ENCODE measurements at regions not wholly inside any gene's neighbourhood (a gene's known extent, or its start where the extent isn't known, plus 50 kb on each side); places are given as distances from the start of the nearest gene placed in this dataset.

DNA sequence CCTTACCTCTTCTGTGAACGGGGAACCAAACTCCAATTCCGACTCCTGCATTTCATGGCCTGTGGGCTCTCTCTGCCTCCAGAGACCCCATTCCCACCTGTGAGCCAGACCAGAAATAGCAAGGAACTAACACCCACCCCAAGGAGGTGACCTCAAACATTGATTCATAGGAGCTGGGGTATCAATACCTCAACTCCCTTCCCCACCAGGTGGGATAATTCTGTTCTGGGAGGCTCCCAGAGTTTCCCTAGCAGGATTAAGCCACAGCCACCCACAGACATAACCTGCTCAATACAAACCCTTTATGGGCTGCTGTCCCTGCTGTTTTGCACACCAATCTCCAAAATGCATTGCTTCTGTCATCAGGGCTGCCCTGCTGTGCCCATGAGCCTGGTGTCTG is 59.6 kb upstream of the FOXF1 start:
- no peak overlapping the region for H3K4me3 ChIP-seq (ENCODE audit: insufficient read depth, low read depth, low read length, poor library complexity, severe bottlenecking)
- H3K27me3 ChIP-seq (replicated peaks; ENCODE audit: control insufficient read depth, insufficient read depth, low read length, poor library complexity, severe bottlenecking): no peaks in the 10 kb centered on the region
- H3K36me3 ChIP-seq (ENCODE audit: control insufficient read depth, insufficient read depth, low read length): no peaks in the 10 kb centered on the region
- no peaks in the 10 kb centered on the region for H3K9me3 ChIP-seq (ENCODE audit: control insufficient read depth, low read length)
- no peaks in the 10 kb centered on the region for H3K4me1 ChIP-seq (ENCODE audit: control insufficient read depth, insufficient read depth, low read length, poor library complexity, severe bottlenecking)
- no peak for DNase-seq
- no peak overlapping the region for H3K27ac ChIP-seq (ENCODE audit: insufficient read depth, low read length, poor library complexity, severe bottlenecking)

- Histone ChIP-seq H3K4me3 (ENCODE audit: insufficient read depth, low read depth, low read length, poor library complexity, severe bottlenecking) (no peak overlapping the region), H3K27me3 (replicated peaks; ENCODE audit: control insufficient read depth, insufficient read depth, low read length, poor library complexity, severe bottlenecking) (no peaks in the 10 kb centered on the region), H3K4me1 (ENCODE audit: control insufficient read depth, insufficient read depth, low read length, poor library complexity, severe bottlenecking) (no peaks in the 10 kb centered on the region), H3K9me3 (ENCODE audit: control insufficient read depth, low read length) (no peaks in the 10 kb centered on the region), H3K36me3 (ENCODE audit: control insufficient read depth, insufficient read depth, low read length) (no peaks in the 10 kb centered on the region), H3K27ac (ENCODE audit: insufficient read depth, low read length, poor library complexity, severe bottlenecking) (no peak overlapping the region)
- no peak for DNase-seq
Observed at GRCh38 chr16:86452451-86452850, 57.9 kb upstream of the FOXF1 start.

DNA sequence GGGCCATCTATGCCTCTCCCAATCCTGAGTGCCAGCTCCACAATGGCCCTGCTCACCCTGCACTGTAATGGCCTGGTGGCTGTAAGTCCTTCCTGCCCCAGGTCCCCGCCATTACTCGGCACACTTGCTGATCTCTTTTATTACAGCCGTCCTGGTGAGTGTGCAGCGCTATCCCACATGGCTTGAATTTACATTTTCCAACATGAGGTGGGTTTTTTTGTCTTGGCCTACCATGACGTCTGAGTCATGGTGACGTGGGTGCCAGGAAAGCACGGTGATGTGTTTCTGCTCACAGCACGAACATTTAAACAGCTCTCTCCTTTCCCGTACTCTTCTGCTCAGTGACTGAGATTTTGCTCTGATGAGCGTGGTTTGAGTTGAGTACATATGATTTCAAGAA is 55.2 kb upstream of the FOXF1 start:
- no peak for DNase-seq
- no peaks in the 10 kb centered on the region for H3K36me3 ChIP-seq (ENCODE audit: control insufficient read depth, insufficient read depth, low read length)
- no peak overlapping the region for H3K27ac ChIP-seq (ENCODE audit: insufficient read depth, low read length, poor library complexity, severe bottlenecking)
- H3K4me3 ChIP-seq (ENCODE audit: insufficient read depth, low read depth, low read length, poor library complexity, severe bottlenecking): no peak overlapping the region
- no peaks in the 10 kb centered on the region for H3K27me3 ChIP-seq (replicated peaks; ENCODE audit: control insufficient read depth, insufficient read depth, low read length, poor library complexity, severe bottlenecking)
- no peaks in the 10 kb centered on the region for H3K9me3 ChIP-seq (ENCODE audit: control insufficient read depth, low read length)
- H3K4me1 ChIP-seq (ENCODE audit: control insufficient read depth, insufficient read depth, low read length, poor library complexity, severe bottlenecking): no peaks in the 10 kb centered on the region

DNA sequence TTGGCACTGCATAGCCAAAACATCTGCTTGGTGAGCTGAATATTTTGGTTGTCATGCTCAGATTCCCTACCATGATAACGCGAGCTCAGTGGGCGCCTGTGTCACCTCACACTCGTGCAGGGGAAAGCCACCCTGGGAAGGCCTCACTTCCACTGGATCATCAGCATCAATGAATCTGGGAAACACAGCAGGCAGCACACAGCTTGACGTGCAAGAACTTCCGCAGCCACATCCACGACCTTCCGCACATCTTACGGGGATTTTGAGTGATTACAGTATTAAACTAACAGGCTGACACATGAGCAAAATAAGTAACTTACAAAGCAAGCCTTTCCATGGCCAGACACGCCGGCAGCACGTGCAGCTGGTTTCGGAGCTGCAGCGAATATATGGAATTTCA is 54.7 kb upstream of the FOXF1 start:
- Histone ChIP-seq H3K27ac (ENCODE audit: insufficient read depth, low read length, poor library complexity, severe bottlenecking) (no peak overlapping the region), H3K4me1 (ENCODE audit: control insufficient read depth, insufficient read depth, low read length, poor library complexity, severe bottlenecking) (no peaks in the 10 kb centered on the region), H3K27me3 (replicated peaks; ENCODE audit: control insufficient read depth, insufficient read depth, low read length, poor library complexity, severe bottlenecking) (no peaks in the 10 kb centered on the region), H3K36me3 (ENCODE audit: control insufficient read depth, insufficient read depth, low read length) (no peaks in the 10 kb centered on the region), H3K9me3 (ENCODE audit: control insufficient read depth, low read length) (no peaks in the 10 kb centered on the region), H3K4me3 (ENCODE audit: insufficient read depth, low read depth, low read length, poor library complexity, severe bottlenecking) (no peak overlapping the region)
- no peak for DNase-seq

- Histone ChIP-seq H3K4me1 (ENCODE audit: control insufficient read depth, insufficient read depth, low read length, poor library complexity, severe bottlenecking) (no peaks in the 10 kb centered on the region), H3K9me3 (ENCODE audit: control insufficient read depth, low read length) (no peaks in the 10 kb centered on the region), H3K36me3 (ENCODE audit: control insufficient read depth, insufficient read depth, low read length) (no peaks in the 10 kb centered on the region), H3K4me3 (ENCODE audit: insufficient read depth, low read depth, low read length, poor library complexity, severe bottlenecking) (no peak overlapping the region), H3K27me3 (replicated peaks; ENCODE audit: control insufficient read depth, insufficient read depth, low read length, poor library complexity, severe bottlenecking) (no peaks in the 10 kb centered on the region), H3K27ac (ENCODE audit: insufficient read depth, low read length, poor library complexity, severe bottlenecking) (no peak overlapping the region)
- DNase-seq: no peak
Observed at GRCh38 chr16:86457501-86458148, 52.7 kb upstream of the FOXF1 start.

DNA sequence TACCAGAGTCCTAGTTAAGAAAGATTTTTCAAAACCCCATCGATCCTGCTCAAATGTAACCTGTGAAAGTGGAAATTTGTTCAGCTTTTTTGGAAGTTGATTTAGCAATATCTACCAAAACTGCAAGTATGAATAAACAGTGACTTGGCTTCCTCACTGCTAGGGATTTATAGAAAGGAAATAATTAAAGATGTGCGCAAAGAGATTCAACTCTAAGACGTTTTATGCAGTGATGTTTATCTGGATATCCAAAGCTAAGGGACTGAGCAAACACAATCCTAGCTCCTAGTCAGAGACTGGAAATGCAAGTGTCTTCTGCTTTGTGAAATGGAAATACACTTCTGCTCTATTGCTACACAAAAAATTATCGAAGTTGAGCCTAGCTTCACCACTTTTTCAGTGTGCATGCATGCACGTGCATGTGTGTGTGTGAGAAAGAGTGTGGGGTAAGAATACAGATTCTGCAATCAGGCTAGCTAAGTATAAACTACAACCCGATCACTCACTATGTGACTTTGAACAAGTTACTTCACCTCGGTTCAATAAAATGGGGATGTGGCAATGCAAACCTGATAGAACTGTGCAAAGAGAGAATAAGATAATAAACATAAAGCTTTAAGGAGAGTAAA is 52.1 kb upstream of the FOXF1 start:
- no peak for DNase-seq
- no peak overlapping the region for H3K27ac ChIP-seq (ENCODE audit: insufficient read depth, low read length, poor library complexity, severe bottlenecking)
- no peaks in the 10 kb centered on the region for H3K36me3 ChIP-seq (ENCODE audit: control insufficient read depth, insufficient read depth, low read length)
- no peak overlapping the region for H3K4me3 ChIP-seq (ENCODE audit: insufficient read depth, low read depth, low read length, poor library complexity, severe bottlenecking)
- no peaks in the 10 kb centered on the region for H3K9me3 ChIP-seq (ENCODE audit: control insufficient read depth, low read length)
- no peaks in the 10 kb centered on the region for H3K27me3 ChIP-seq (replicated peaks; ENCODE audit: control insufficient read depth, insufficient read depth, low read length, poor library complexity, severe bottlenecking)
- H3K4me1 ChIP-seq (ENCODE audit: control insufficient read depth, insufficient read depth, low read length, poor library complexity, severe bottlenecking): no peaks in the 10 kb centered on the region

GRCh38 chr16:86459266-86459665 is 51.1 kb upstream of the FOXF1 start:
- H3K27me3 ChIP-seq (replicated peaks; ENCODE audit: control insufficient read depth, insufficient read depth, low read length, poor library complexity, severe bottlenecking): no peaks in the 10 kb centered on the region

More at GRCh38 chr16:86459266-86459665, 51.1 kb upstream of the FOXF1 start:
- Histone ChIP-seq H3K4me3 (ENCODE audit: insufficient read depth, low read depth, low read length, poor library complexity, severe bottlenecking) (no peak overlapping the region), H3K27ac (ENCODE audit: insufficient read depth, low read length, poor library complexity, severe bottlenecking) (no peak overlapping the region), H3K4me1 (ENCODE audit: control insufficient read depth, insufficient read depth, low read length, poor library complexity, severe bottlenecking) (no peaks in the 10 kb centered on the region), H3K36me3 (ENCODE audit: control insufficient read depth, insufficient read depth, low read length) (no peaks in the 10 kb centered on the region), H3K9me3 (ENCODE audit: control insufficient read depth, low read length) (no peaks in the 10 kb centered on the region)
- no peak for DNase-seq
